K562 (cell line): ENCODE measurements at regions not wholly inside any gene's neighbourhood (a gene's known extent, or its start where the extent isn't known, plus 50 kb on each side); places are given as distances from the start of the nearest gene placed in this dataset.

Experiments used
- ATAC-seq: fragments of 200-7000 bp; cut with Tn5 transposase; 3 replicates; pipeline ENCODE4 v1.9.1; 2020; ENCODE audit warnings: moderate library complexity
- BruUV-seq: library from RNA; stranded (reverse); fragments of 400-500 nt; replicated peaks from 2 replicates; lab custom pipeline; 2021; lab: Mats Ljungman, UMichigan
- CTCF ChIA-PET: fragments of 300-600 bp; formaldehyde crosslinking; extraction: SDS; loops from one replicate; lab custom pipeline; 2021; ENCODE audit warnings: low intra/inter-chr PET ratio; lab: Yijun Ruan, JAX
- POLR2A ChIA-PET: fragments of 300-600, 350-650 bp; sonication (Branson Sonifier 250); formaldehyde crosslinking; extraction: SDS; loops from one replicate; lab custom pipeline; 2021; ENCODE audit warnings: antibody characterized with exemption, inconsistent platforms; lab: Yijun Ruan, JAX
- DNase-seq, 4 experiments: peaks; one replicate each; pipeline versions ENCODE4 v3.0.0 to v3.0.0-alpha.2; 2011 to 2018; ENCODE audit warnings: low spot score in 3 of 4, mixed read lengths in 3 of 4; ENCODE audit errors: extremely low read depth in 1 of 4
- FAIRE-seq: peaks from 2 replicates; lab custom pipeline; 2011; peaks lifted over from hg19 to GRCh38; lab: Jason Lieb, UNC
- H2AFZ ChIP-seq: 2 replicates; pipeline ENCODE4 v1.6.0; 2011; ENCODE audit warnings: low read depth, low read length, control low read depth, inconsistent platforms
- H3K27ac ChIP-seq: fragments of 200-600 bp; 3 replicates; pipeline ENCODE4 v1.8.0; 2011; ENCODE audit warnings: low read depth, mild to moderate bottlenecking, control low read depth, inconsistent platforms, low read length, moderate library complexity, mixed read lengths; ENCODE audit errors: extremely low read depth
- H3K27me3 ChIP-seq, 2 experiments: fragments of 300-600 bp in 1 of 2; 2 replicates in 1 of 2; 3 replicates in 1 of 2; pipeline versions ENCODE4 v1.6.0 to v1.8.0; 2011; ENCODE audit warnings: inconsistent platforms in 2 of 2, low read length in 2 of 2, mild to moderate bottlenecking in 1 of 2, mixed read lengths in 1 of 2, moderate library complexity in 1 of 2; ENCODE audit not compliant: control insufficient read depth in 2 of 2, insufficient read depth in 2 of 2
- H3K36me3 ChIP-seq: fragments of 300-600 bp; 3 replicates; pipeline ENCODE4 v1.8.0; 2011; ENCODE audit warnings: mild to moderate bottlenecking, low read length, inconsistent platforms; ENCODE audit not compliant: control insufficient read depth, insufficient read depth
- H3K4me1 ChIP-seq, 2 experiments: fragments of 200-600 bp in 1 of 2; replicated peaks in 1 of 2; 2 replicates in 1 of 2; 3 replicates in 1 of 2; pipeline versions ENCODE4 v1.5.1 to v1.8.0; 2011; ENCODE audit warnings: inconsistent platforms in 2 of 2, low read length in 2 of 2, mild to moderate bottlenecking in 1 of 2, mixed read lengths in 1 of 2, moderate library complexity in 1 of 2; ENCODE audit not compliant: control insufficient read depth in 2 of 2, insufficient read depth in 2 of 2
- H3K4me2 ChIP-seq: 2 replicates; pipeline ENCODE4 v1.6.1; 2011; ENCODE audit warnings: low read length, control low read depth, inconsistent platforms, mixed read lengths; ENCODE audit not compliant: insufficient read depth
- H3K4me3 ChIP-seq: fragments of 200-600 bp; sonication (generic), shearing (Covaris generic); 2 replicates; pipeline ENCODE4 v1.5.1; 2016; ENCODE audit warnings: control low read depth, inconsistent platforms
- H3K79me2 ChIP-seq: fragments of 200-600 bp; 3 replicates; pipeline ENCODE4 v1.8.0; 2011; ENCODE audit warnings: low read length, inconsistent platforms; ENCODE audit not compliant: control insufficient read depth, insufficient read depth
- H3K9ac ChIP-seq, 2 experiments: 2 replicates each; pipeline versions ENCODE4 v1.6.0 to v1.6.1; 2011; ENCODE audit warnings: low read depth in 2 of 2, low read length in 2 of 2, control low read depth in 1 of 2, inconsistent platforms in 1 of 2, mild to moderate bottlenecking in 1 of 2, mixed read lengths in 1 of 2; ENCODE audit not compliant: insufficient read depth in 1 of 2
- H3K9me1 ChIP-seq: one replicate; pipeline ENCODE4 v1.6.0; 2011; ENCODE audit warnings: inconsistent platforms, mild to moderate bottlenecking, low read length, moderate library complexity; ENCODE audit not compliant: control insufficient read depth, insufficient read depth
- H3K9me3 ChIP-seq: replicated peaks from 2 replicates; pipeline ENCODE4 v1.5.1; 2011; ENCODE audit warnings: low read depth, low read length, inconsistent platforms; ENCODE audit not compliant: control insufficient read depth, insufficient read depth
- H4K20me1 ChIP-seq: replicated peaks from 2 replicates; pipeline ENCODE4 v1.6.1; 2011; ENCODE audit warnings: low read length, inconsistent platforms, mixed read lengths; ENCODE audit not compliant: control insufficient read depth, insufficient read depth
- BACH1 ChIP-seq: fragments of 200-800 bp; sonication (Bioruptor generic); IDR thresholded peaks from 2 replicates; pipeline ENCODE4 v1.6.1; 2016; ENCODE audit warnings: missing genetic modification characterization, missing compliant biosample characterization
- DACH1 ChIP-seq: fragments of 450-650 bp; IDR thresholded peaks from 2 replicates; pipeline ENCODE4 v1.6.1; 2018; ENCODE audit not compliant: partially characterized antibody
- E2F3 ChIP-seq: fragments of 250-450 bp; sonication (Bioruptor Pico); IDR thresholded peaks from 2 replicates; pipeline ENCODE4 v1.4.0; 2020; ENCODE audit warnings: mild to moderate bottlenecking
- HDAC8 ChIP-seq: fragments of 450-650 bp; IDR thresholded peaks from 2 replicates; pipeline ENCODE4 v1.6.1; 2016; ENCODE audit warnings: mild to moderate bottlenecking, missing genetic modification characterization, moderate library complexity, missing compliant biosample characterization
- RHOXF2B ChIP-seq: fragments of 250-450 bp; sonication (Bioruptor Pico); conservative IDR thresholded peaks from 2 replicates; pipeline ENCODE4 v1.5.1; 2021
- TAF7 ChIP-seq: fragments of 450-650 bp; IDR thresholded peaks from 2 replicates; pipeline ENCODE4 v1.6.1; 2016; ENCODE audit warnings: missing genetic modification characterization, missing compliant biosample characterization
- TCF7 ChIP-seq: sonication (generic); IDR thresholded peaks from 2 replicates; pipeline ENCODE4 v1.6.1; 2016; ENCODE audit warnings: antibody characterized with exemption, borderline replicate concordance
- TRIM25 ChIP-seq: fragments of 450-650 bp; IDR thresholded peaks from 2 replicates; pipeline ENCODE4 v1.7.0; 2016; ENCODE audit warnings: borderline replicate concordance
- TRIM28 ChIP-seq: fragments of 450-650 bp; IDR thresholded peaks from 2 replicates; pipeline ENCODE4 v1.6.1; 2017
- WGBS: fragments of 100-300 bp; shearing (Covaris generic); methylation state at CpG from one replicate; pipeline ENCODE4 v1.1.6; 2016; ENCODE audit warnings: low coverage, mixed read lengths; ENCODE audit not compliant: insufficient coverage; ENCODE audit errors: missing lambda C conversion rate; 5-methylcytosine and 5-hydroxymethylcytosine counted together
- in situ Hi-C: fragments of 300-500 bp; cut with MboI; formaldehyde crosslinking; loops from 4 replicates; pipeline ENCODE4 v1.15.0; 2018; ENCODE audit warnings: inconsistent platforms, mixed read lengths
- intact Hi-C: fragments of 100-400 bp; cut with micrococcal nuclease; formaldehyde crosslinking; loops from 2 replicates; pipeline ENCODE4 v1.14.2; 2022

GRCh38 chr7:81611040-81611439, 158.8 kb downstream of the HGF start:
- BruUV-seq = no TSS peak
- no peak overlapping the region for H3K9ac ChIP-seq
- ATAC-seq = no peak
- no peaks in the 10 kb centered on the region for H4K20me1 ChIP-seq
- CTCF ChIA-PET = no interaction called here
- no peaks in the 10 kb centered on the region for H3K79me2 ChIP-seq
- H3K9me1 ChIP-seq = no peaks in the 10 kb centered on the region
- in situ Hi-C loops = no loop called here
- H3K9me3 ChIP-seq = no peaks in the 10 kb centered on the region
- intact Hi-C loops = no loop called here
- POLR2A ChIA-PET = no interaction called here
- 6% methylated on average over 27 of the region's 27 CpGs for WGBS
- H3K4me2 ChIP-seq = no peak overlapping the region
- H3K4me1 ChIP-seq = no peaks in the 10 kb centered on the region
- no peak for DNase-seq
- no peak overlapping the region for H2AFZ ChIP-seq
- H3K27ac ChIP-seq = no peak overlapping the region
- H3K36me3 ChIP-seq = no peaks in the 10 kb centered on the region
- no peaks in the 10 kb centered on the region for H3K27me3 ChIP-seq
- TF ChIP-seq DACH1 (no peak), TRIM28 (no peak), RHOXF2B (CRISPR knock-in tag) (no peak), BACH1 (tag) (no peak)
- TF ChIP-seq, all 486 proteins: peak for 0
- H3K4me3 ChIP-seq = no peak overlapping the region
- no peak for FAIRE-seq

- CTCF ChIA-PET = no interaction called here
- BruUV-seq = no TSS peak
- Histone ChIP-seq H3K9me1 (no peaks in the 10 kb centered on the region), H3K9me3 (no peaks in the 10 kb centered on the region; the same call in 1 of the 2 replicates), H3K9ac (no peak overlapping the region), H3K4me3 (no peak overlapping the region), H2AFZ (no peak overlapping the region), H3K27ac (no peak overlapping the region), H3K36me3 (no peaks in the 10 kb centered on the region), H3K79me2 (no peaks in the 10 kb centered on the region), H3K27me3 (no peaks in the 10 kb centered on the region), H4K20me1 (no peaks in the 10 kb centered on the region), H3K4me1 (no peaks in the 10 kb centered on the region), H3K4me2 (no peak overlapping the region)
- in situ Hi-C loops (no loop called here), intact Hi-C loops (no loop called here)
- no peak for TF ChIP-seq E2F3
- no peak for TF ChIP-seq HDAC8 (tag)
- no peak for TF ChIP-seq TAF7 (tag)
- TF ChIP-seq TCF7 = no peak
- no peak for TF ChIP-seq TRIM25
- POLR2A ChIA-PET = no interaction called here
- 2% methylated on average over 6 of the region's 6 CpGs for WGBS
- ATAC-seq = no peak
- FAIRE-seq = no peak
- no peak for DNase-seq
Observed at GRCh38 chr7:81608748-81609382, 161.0 kb downstream of the HGF start.
